H1 (cell line): ENCODE measurements at regions not wholly inside any gene's neighbourhood (a gene's known extent, or its start where the extent isn't known, plus 50 kb on each side); places are given as distances from the start of the nearest gene placed in this dataset.

Source experiments
- CTCF ChIA-PET: fragments of 300-600 bp; sonication (Branson Sonifier 250); formaldehyde crosslinking; loops from one replicate; lab custom pipeline; 2021; ENCODE audit not compliant: partially characterized antibody; lab: Charles Lee
- POLR2A ChIA-PET: fragments of 300-600 bp; sonication (Branson Sonifier 250); formaldehyde crosslinking; loops from one replicate; lab custom pipeline; 2021; ENCODE audit warnings: inconsistent platforms; ENCODE audit not compliant: partially characterized antibody; lab: Charles Lee
- DNase-seq, 2 experiments: peaks; one replicate each; pipeline versions ENCODE4 v3.0.0 to v3.0.0-alpha.2; 2010 to 2022; ENCODE audit warnings: low spot score in 2 of 2, low read depth in 1 of 2, mixed read lengths in 1 of 2
- FAIRE-seq: peaks from 2 replicates; lab custom pipeline; 2011; peaks lifted over from hg19 to GRCh38; lab: Jason Lieb, UNC
- H2AFZ ChIP-seq: 2 replicates; pipeline ENCODE4 v1.8.1; 2012; ENCODE audit warnings: low read length, inconsistent platforms
- H2AK5ac ChIP-seq: 2 replicates; pipeline ENCODE4 v1.6.1; 2013; ENCODE audit warnings: low read depth, low read length
- H2BK120ac ChIP-seq: replicated peaks from 2 replicates; pipeline ENCODE3; 2013; ENCODE audit warnings: low read depth, low read length, inconsistent platforms
- H2BK12ac ChIP-seq: 2 replicates; pipeline ENCODE4 v1.6.1; 2013; ENCODE audit warnings: low read depth, low read length
- H2BK15ac ChIP-seq: 2 replicates; pipeline ENCODE4 v1.6.1; 2013; ENCODE audit warnings: low read length
- H2BK20ac ChIP-seq: 2 replicates; pipeline ENCODE4 v1.6.1; 2013; ENCODE audit warnings: low read length
- H2BK5ac ChIP-seq: 2 replicates; pipeline ENCODE4 v1.6.1; 2013; ENCODE audit warnings: low read depth, low read length
- H3K14ac ChIP-seq: 2 replicates; pipeline ENCODE4 v1.6.1; 2013; ENCODE audit warnings: inconsistent platforms; ENCODE audit not compliant: insufficient read length
- H3K18ac ChIP-seq: 2 replicates; pipeline ENCODE4 v1.6.1; 2013; ENCODE audit warnings: low read length; ENCODE audit errors: extremely low read depth
- H3K23ac ChIP-seq: 2 replicates; pipeline ENCODE4 v1.6.1; 2013; ENCODE audit warnings: inconsistent platforms; ENCODE audit not compliant: insufficient read length
- H3K23me2 ChIP-seq: 2 replicates; pipeline ENCODE4 v1.6.1; 2013; ENCODE audit warnings: low read depth, low read length
- H3K27ac ChIP-seq: 2 replicates; pipeline ENCODE4 v1.6.1; 2011; ENCODE audit warnings: low read depth, low read length, inconsistent platforms
- H3K27me3 ChIP-seq, 4 experiments: replicated peaks in 1 of 4; 1 replicate in 1 of 4; 2 replicates in 3 of 4; pipeline versions ENCODE4 v1.6.1 to v1.8.1; 2011 to 2013; ENCODE audit warnings: low read length in 3 of 4, mild to moderate bottlenecking in 3 of 4, inconsistent platforms in 2 of 4, mixed read lengths in 2 of 4, moderate library complexity in 1 of 4; ENCODE audit not compliant: control insufficient read depth in 3 of 4, insufficient read depth in 3 of 4; ENCODE audit errors: extremely low read depth in 1 of 4
- H3K36me3 ChIP-seq, 4 experiments: 2 replicates each; pipeline versions ENCODE4 v1.6.1 to v1.8.1; 2011 to 2013; ENCODE audit warnings: mild to moderate bottlenecking in 4 of 4, low read length in 3 of 4, moderate library complexity in 2 of 4, control low read depth in 1 of 4, inconsistent platforms in 1 of 4; ENCODE audit not compliant: insufficient read depth in 4 of 4, control insufficient read depth in 2 of 4
- H3K4ac ChIP-seq: replicated peaks from 2 replicates; pipeline ENCODE3; 2013; ENCODE audit warnings: low read length, low read depth, mixed read lengths, inconsistent platforms; ENCODE audit not compliant: insufficient read length
- H3K4me1 ChIP-seq, 4 experiments: replicated peaks in 1 of 4; 1 replicate in 1 of 4; 2 replicates in 3 of 4; pipeline versions ENCODE4 v1.6.1 to v1.8.1; 2011 to 2013; ENCODE audit warnings: low read length in 3 of 4, inconsistent platforms in 2 of 4, mixed read lengths in 1 of 4; ENCODE audit not compliant: insufficient read depth in 4 of 4, control insufficient read depth in 3 of 4
- H3K4me2 ChIP-seq, 2 experiments: 2 replicates each; pipeline versions ENCODE4 v1.6.1 to v1.8.1; 2011 to 2013; ENCODE audit warnings: low read depth in 2 of 2, low read length in 2 of 2, control low read depth in 1 of 2, inconsistent platforms in 1 of 2, mild to moderate bottlenecking in 1 of 2; ENCODE audit not compliant: insufficient read depth in 1 of 2
- H3K4me3 ChIP-seq, 4 experiments: fragments of 200-600, 300-600 bp in 1 of 4; sonication (generic), shearing (Covaris generic), sonication (Bioruptor Twin) in 1 of 4; 2 replicates each; pipeline versions ENCODE4 v1.5.1 to v1.8.1; 2011 to 2016; ENCODE audit warnings: low read length in 4 of 4, low read depth in 3 of 4, control low read depth in 2 of 4, inconsistent platforms in 2 of 4, mild to moderate bottlenecking in 2 of 4, mixed read lengths in 1 of 4, moderate library complexity in 1 of 4; ENCODE audit not compliant: insufficient read depth in 2 of 4; ENCODE audit errors: extremely low read depth in 1 of 4
- H3K56ac ChIP-seq: replicated peaks from 2 replicates; pipeline ENCODE3; 2013; ENCODE audit warnings: low read depth, mild to moderate bottlenecking, mixed read lengths, low read length, inconsistent platforms; ENCODE audit not compliant: insufficient read length
- H3K79me1 ChIP-seq: 2 replicates; pipeline ENCODE4 v1.6.1; 2013; ENCODE audit warnings: low read depth, low read length, control low read depth
- H3K79me2 ChIP-seq, 2 experiments: 2 replicates each; pipeline versions ENCODE4 v1.6.1 to v1.8.1; 2012 to 2013; ENCODE audit warnings: low read length in 2 of 2, mild to moderate bottlenecking in 2 of 2, inconsistent platforms in 1 of 2; ENCODE audit not compliant: insufficient read depth in 2 of 2, control insufficient read depth in 1 of 2
- H3K9ac ChIP-seq, 4 experiments: replicated peaks in 1 of 4; 1 replicate in 1 of 4; 2 replicates in 3 of 4; pipeline versions ENCODE4 v1.6.1 to v1.8.1; 2011 to 2013; ENCODE audit warnings: low read depth in 3 of 4, low read length in 3 of 4, control low read depth in 2 of 4, mild to moderate bottlenecking in 2 of 4, moderate library complexity in 2 of 4, inconsistent platforms in 1 of 4; ENCODE audit errors: extremely low read depth in 1 of 4
- H3K9me3 ChIP-seq, 2 experiments: 2 replicates each; pipeline versions ENCODE4 v1.6.1 to v1.8.1; 2012 to 2013; ENCODE audit warnings: mild to moderate bottlenecking in 2 of 2, moderate library complexity in 2 of 2, control low read depth in 1 of 2, inconsistent platforms in 1 of 2, low read depth in 1 of 2, low read length in 1 of 2, mixed read lengths in 1 of 2; ENCODE audit not compliant: insufficient read depth in 2 of 2
- H4K20me1 ChIP-seq, 2 experiments: replicated peaks in 1 of 2; 2 replicates each; pipeline versions ENCODE3 to v1.8.1; 2011 to 2013; ENCODE audit warnings: inconsistent platforms in 2 of 2, low read length in 2 of 2, mild to moderate bottlenecking in 1 of 2; ENCODE audit not compliant: insufficient read depth in 2 of 2, control insufficient read depth in 1 of 2
- H4K5ac ChIP-seq: 2 replicates; pipeline ENCODE4 v1.6.1; 2013; ENCODE audit warnings: low read length, low read depth, mixed read lengths, inconsistent platforms; ENCODE audit not compliant: insufficient read length
- H4K8ac ChIP-seq: 2 replicates; pipeline ENCODE4 v1.8.0; 2013; ENCODE audit warnings: mild to moderate bottlenecking, moderate library complexity, low read length, inconsistent platforms; ENCODE audit not compliant: insufficient read depth; ENCODE audit errors: extremely low read depth
- H4K91ac ChIP-seq: replicated peaks from 2 replicates; pipeline ENCODE3; 2013; ENCODE audit warnings: low read length, mixed read lengths, inconsistent platforms; ENCODE audit not compliant: insufficient read length
- BACH1 ChIP-seq: IDR thresholded peaks from 2 replicates; pipeline ENCODE4 v1.6.1; 2012; ENCODE audit warnings: low read length, improper control_type of control experiment
- CEBPB ChIP-seq: IDR thresholded peaks from 2 replicates; pipeline ENCODE4 v1.6.1; 2012; ENCODE audit warnings: low read depth, low read length
- CREB1 ChIP-seq: IDR thresholded peaks from 2 replicates; pipeline ENCODE4 v1.6.1; 2012; ENCODE audit warnings: inconsistent platforms
- CTBP2 ChIP-seq: IDR thresholded peaks from 2 replicates; pipeline ENCODE4 v1.7.0; 2011; ENCODE audit warnings: borderline replicate concordance, mild to moderate bottlenecking, moderate library complexity, mixed read lengths, low read length; ENCODE audit not compliant: insufficient read depth, insufficient read length
- FOSL1 ChIP-seq: IDR thresholded peaks from 2 replicates; pipeline ENCODE4 v1.6.1; 2011; ENCODE audit warnings: mild to moderate bottlenecking, low read depth, low read length, moderate library complexity; ENCODE audit not compliant: insufficient read depth
- GABPA ChIP-seq: IDR thresholded peaks from 2 replicates; pipeline ENCODE4 v1.6.1; 2011; ENCODE audit warnings: mild to moderate bottlenecking, low read length, moderate library complexity, borderline replicate concordance; ENCODE audit not compliant: insufficient read depth
- MAFK ChIP-seq: IDR thresholded peaks from 2 replicates; pipeline ENCODE4 v1.6.1; 2012; ENCODE audit warnings: low read depth, mild to moderate bottlenecking, improper control_type of control experiment, low read length
- RNF2 ChIP-seq: fragments of 200-900, 300-1000 bp; sonication (generic); IDR thresholded peaks from 2 replicates; pipeline ENCODE4 v1.7.1; 2016; ENCODE audit warnings: borderline replicate concordance, low read depth, mild to moderate bottlenecking, antibody characterized with exemption, low read length; ENCODE audit not compliant: poor library complexity, severe bottlenecking; ENCODE audit errors: missing control alignments
- SIX5 ChIP-seq: IDR thresholded peaks from 2 replicates; pipeline ENCODE4 v1.6.1; 2011; ENCODE audit warnings: mild to moderate bottlenecking, low read depth, low read length
- SP4 ChIP-seq: IDR thresholded peaks from 2 replicates; pipeline ENCODE4 v1.6.1; 2012; ENCODE audit warnings: low read length, inconsistent platforms
- TAF7 ChIP-seq: optimal IDR thresholded peaks from 2 replicates; pipeline ENCODE3; 2011; ENCODE audit warnings: low read depth, mild to moderate bottlenecking, inconsistent platforms, low read length, moderate library complexity, borderline replicate concordance
- TBP ChIP-seq: IDR thresholded peaks from 2 replicates; pipeline ENCODE4 v1.6.1; 2011; ENCODE audit warnings: low read depth, low read length, improper control_type of control experiment
- USF2 ChIP-seq: IDR thresholded peaks from 2 replicates; pipeline ENCODE4 v1.6.1; 2011; ENCODE audit warnings: low read length, improper control_type of control experiment
- WGBS, 2 experiments: shearing (Covaris generic) in 1 of 2; methylation state at CpG; one replicate each; pipeline versions ENCODE4 v1.1.6 to v1.1.7; 2013 to 2015; ENCODE audit warnings: low lambda C conversion rate in 2 of 2, mixed read lengths in 2 of 2, inconsistent platforms in 1 of 2, low coverage in 1 of 2, missing lambda C conversion rate in 1 of 2; ENCODE audit not compliant: insufficient replicate concordance in 2 of 2, insufficient coverage in 1 of 2, insufficient read length in 1 of 2; ENCODE audit errors: extremely low coverage in 1 of 2, missing lambda C conversion rate in 1 of 2; 5-methylcytosine and 5-hydroxymethylcytosine counted together

DNA sequence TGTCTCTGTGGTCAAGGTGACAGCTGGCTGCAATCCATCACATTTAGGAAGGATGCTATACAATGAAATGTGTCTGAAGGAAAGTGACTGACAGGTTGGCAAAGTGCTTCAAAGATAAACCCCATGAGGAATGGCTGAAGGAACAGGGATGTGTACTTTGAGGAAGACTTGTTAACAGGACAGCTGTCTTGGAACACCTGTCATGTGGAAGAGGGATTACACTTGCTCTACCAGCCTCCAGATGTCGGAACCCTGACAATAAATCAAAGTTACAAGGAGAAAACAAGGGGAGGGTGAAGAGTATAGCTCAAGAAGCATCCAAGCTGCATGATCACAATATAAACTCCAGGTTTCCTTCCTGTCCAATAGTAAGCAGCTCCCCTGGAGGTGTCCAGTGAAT is 147.8 kb upstream of the TMCC3 start:
- H2BK120ac ChIP-seq, result no peak overlapping the region
- no peak overlapping the region for H3K23ac ChIP-seq
- no peaks in the 10 kb centered on the region for H3K9me3 ChIP-seq
- H3K56ac ChIP-seq, result no peak overlapping the region
- H3K27me3 ChIP-seq, result no peaks in the 10 kb centered on the region
- no peak overlapping the region for H3K9ac ChIP-seq
- WGBS, 2 experiments, result 85% methylated on average over 1 of the region's 1 CpG; no CpG with 5 or more reads in 1 of the 2 experiments
- no peak overlapping the region for H2BK20ac ChIP-seq
- no peaks in the 10 kb centered on the region for H3K79me2 ChIP-seq
- H3K4me3 ChIP-seq, result no peak overlapping the region
- FAIRE-seq, result no peak
- no peaks in the 10 kb centered on the region for H3K23me2 ChIP-seq
- ChIA-PET POLR2A (no interaction called here), CTCF (interaction anchor here (0.7 to 1.9 kb wide), 3 partner anchors 10 to 419 kb away, joined by 3 to 5 read pairs (median 3); no protein-coding TSS in a partner anchor)
- no peak overlapping the region for H2AK5ac ChIP-seq
- H2BK5ac ChIP-seq, result no peak overlapping the region
- H4K5ac ChIP-seq, result no peak overlapping the region
- H2BK12ac ChIP-seq, result no peak overlapping the region
- no peaks in the 10 kb centered on the region for H4K20me1 ChIP-seq
- H3K14ac ChIP-seq, result no peak overlapping the region
- no peak overlapping the region for H4K8ac ChIP-seq
- H3K27ac ChIP-seq, result no peak overlapping the region
- no peak overlapping the region for H4K91ac ChIP-seq
- H3K4ac ChIP-seq, result no peak overlapping the region
- H2BK15ac ChIP-seq, result no peak overlapping the region
- H2AFZ ChIP-seq, result no peak overlapping the region
- DNase-seq, result no peak
- no peaks in the 10 kb centered on the region for H3K79me1 ChIP-seq
- no peaks in the 10 kb centered on the region for H3K36me3 ChIP-seq
- H3K4me2 ChIP-seq, result no peak overlapping the region
- H3K4me1 ChIP-seq, result peaks cover 0 to 5% (median 1%) of the 10 kb centered on the region in 4 experiments; a peak in 1 of 7 replicates
- H3K18ac ChIP-seq, result no peak overlapping the region
- TF ChIP-seq GABPA (no peak), FOSL1 (no peak), CEBPB (no peak), CTBP2 (no peak), MAFK (no peak), TAF7 (no peak), TBP (no peak), RNF2 (no peak), SIX5 (no peak), CREB1 (no peak), BACH1 (no peak), USF2 (no peak), SP4 (no peak)
